B cell (primary cell): ENCODE measurements at regions not wholly inside any gene's neighbourhood (a gene's known extent, or its start where the extent isn't known, plus 50 kb on each side); places are given as distances from the start of the nearest gene placed in this dataset.

Source experiments
- CTCF ChIP-seq: fragments of 200-600 bp; IDR thresholded peaks from one replicate; pipeline ENCODE4 v1.8.0; 2022; ENCODE audit warnings: antibody characterized with exemption, mild to moderate bottlenecking
- EZH2 ChIP-seq: IDR thresholded peaks from 2 replicates; pipeline ENCODE4 v1.6.1; 2012; ENCODE audit warnings: borderline replicate concordance, low read depth, mild to moderate bottlenecking, moderate library complexity, low read length; ENCODE audit not compliant: insufficient read depth, poor library complexity, severe bottlenecking

- TF ChIP-seq EZH2 (no peak), CTCF (no peak)
Observed at GRCh38 chr13:99062593-99062992, 84.7 kb upstream of the DOCK9 start.
